Tibial nerve (tissue), 4 donors: ENCODE measurements at regions not wholly inside any gene's neighbourhood (a gene's known extent, or its start where the extent isn't known, plus 50 kb on each side); places are given as distances from the start of the nearest gene placed in this dataset.

Experiments used
- DNase-seq, 2 donors: peaks; one replicate each; pipeline ENCODE4 v3.0.0-alpha.2; 2019; ENCODE audit warnings: low spot score in 2 of 2
- H3K27ac ChIP-seq, 4 donors: fragments of 200-600 bp; sonication (generic) in 3 of 4; one replicate each; pipeline ENCODE4 v1.5.1; 2017 to 2019; ENCODE audit warnings: mild to moderate bottlenecking in 1 of 4
- H3K27me3 ChIP-seq, 2 donors: fragments of 200-600 bp; sonication (generic) in 1 of 2; one replicate each; pipeline versions ENCODE4 v1.5.1 to v1.6.0; 2017 to 2019
- H3K36me3 ChIP-seq, 3 donors: fragments of 200-600 bp; sonication (generic); one replicate each; pipeline ENCODE4 v1.5.1; 2018 to 2019
- H3K4me1 ChIP-seq, 4 donors: fragments of 200-600 bp; sonication (generic) in 3 of 4; one replicate each; pipeline ENCODE4 v1.5.1; 2017 to 2019
- H3K4me3 ChIP-seq, 4 donors: fragments of 200-600 bp; sonication (generic) in 3 of 4; one replicate each; pipeline ENCODE4 v1.5.1; 2017 to 2019; ENCODE audit warnings: mild to moderate bottlenecking in 1 of 4, moderate library complexity in 1 of 4
- H3K9me3 ChIP-seq, 4 donors: fragments of 200-600 bp; sonication (generic) in 3 of 4; one replicate each; pipeline ENCODE4 v1.5.1; 2017 to 2019
- CTCF ChIP-seq, 5 experiments: fragments of 200-600 bp in 3 of 5; fragments of 450-650 bp in 2 of 5; sonication (generic) in 3 of 5; IDR thresholded peaks; one replicate each; pipeline ENCODE4 v1.5.1; 2016 to 2019; ENCODE audit warnings: antibody characterized with exemption in 5 of 5, mild to moderate bottlenecking in 3 of 5, moderate library complexity in 2 of 5
- EP300 ChIP-seq, 2 donors: sonication (generic); formaldehyde crosslinking; IDR thresholded peaks; one replicate each; pipeline ENCODE4 v1.6.1; 2017; ENCODE audit warnings: antibody characterized with exemption in 2 of 2, mild to moderate bottlenecking in 1 of 2
- POLR2A ChIP-seq, 2 donors: fragments of 450-650 bp; IDR thresholded peaks; one replicate each; pipeline ENCODE4 v1.6.1; 2017; ENCODE audit warnings: antibody characterized with exemption in 2 of 2, mild to moderate bottlenecking in 2 of 2, moderate library complexity in 2 of 2
- WGBS, 2 donors: methylation state at CpG; one replicate each; pipeline ENCODE4 v1.1.5; 2018; 5-methylcytosine and 5-hydroxymethylcytosine counted together

- DNase-seq, result no peak
- no peak for TF ChIP-seq CTCF (IDR thresholded peaks at IDR 0.05)
- Histone ChIP-seq H3K4me1 (no peaks in the 10 kb centered on the region), H3K27me3 (no peaks in the 10 kb centered on the region), H3K36me3 (no peaks in the 10 kb centered on the region), H3K4me3 (no peak overlapping the region), H3K9me3 (peaks cover 0 to 5% (median 0%) of the 10 kb centered on the region in 4 donors), H3K27ac (no peak overlapping the region)
- WGBS, 2 donors, result 88 to 97% methylated on average over 4 of the region's 4 CpGs
Observed at GRCh38 chr5:118762291-118762690, 226.1 kb downstream of the DTWD2 start.

- Histone ChIP-seq H3K27ac (no peak overlapping the region), H3K4me1 (no peaks in the 10 kb centered on the region), H3K4me3 (no peak overlapping the region), H3K27me3 (no peaks in the 10 kb centered on the region), H3K9me3 (peaks cover 0 to 2% (median 0%) of the 10 kb centered on the region in 4 donors), H3K36me3 (no peaks in the 10 kb centered on the region)
- TF ChIP-seq EP300 (IDR thresholded peaks at IDR 0.05) (no peak), CTCF (IDR thresholded peaks at IDR 0.05) (no peak), POLR2A (IDR thresholded peaks at IDR 0.05) (no peak)
- WGBS, 2 donors, result 72 to 76% methylated on average over 4 of the region's 4 CpGs
- DNase-seq, result no peak
Observed at GRCh38 chr5:118761814-118762213, 226.5 kb downstream of the DTWD2 start.

- Histone ChIP-seq H3K4me3 (no peak overlapping the region), H3K4me1 (no peaks in the 10 kb centered on the region), H3K27me3 (no peaks in the 10 kb centered on the region), H3K27ac (no peak overlapping the region), H3K36me3 (no peaks in the 10 kb centered on the region), H3K9me3 (no peaks in the 10 kb centered on the region)
- TF ChIP-seq EP300 (IDR thresholded peaks at IDR 0.05), result no peak
- TF ChIP-seq CTCF (IDR thresholded peaks at IDR 0.05), result no peak
- no peak for TF ChIP-seq POLR2A (IDR thresholded peaks at IDR 0.05)
- DNase-seq, result no peak
- WGBS, 2 donors, result 87 to 90% methylated on average over 5 of the region's 5 CpGs
Observed at GRCh38 chr5:118752969-118753368, 235.4 kb downstream of the DTWD2 start.

- H3K4me1 ChIP-seq, result no peaks in the 10 kb centered on the region
- no peak overlapping the region for H3K4me3 ChIP-seq
- WGBS, 2 donors, result 62 to 66% methylated on average over 4 of the region's 4 CpGs
- no peaks in the 10 kb centered on the region for H3K36me3 ChIP-seq
- no peaks in the 10 kb centered on the region for H3K9me3 ChIP-seq
- H3K27me3 ChIP-seq, result no peaks in the 10 kb centered on the region
- no peak overlapping the region for H3K27ac ChIP-seq
- no peak for DNase-seq
- no peak for TF ChIP-seq CTCF (IDR thresholded peaks at IDR 0.05)
- no peak for TF ChIP-seq EP300 (IDR thresholded peaks at IDR 0.05)
- TF ChIP-seq POLR2A (IDR thresholded peaks at IDR 0.05), result no peak
Observed at GRCh38 chr5:118736396-118736795, 252.0 kb downstream of the DTWD2 start.

GRCh38 chr5:118733394-118733793 lies 255.0 kb downstream of the DTWD2 start:
- H3K27me3 ChIP-seq, result no peaks in the 10 kb centered on the region
- TF ChIP-seq EP300 (IDR thresholded peaks at IDR 0.05) (no peak), CTCF (IDR thresholded peaks at IDR 0.05) (no peak), POLR2A (IDR thresholded peaks at IDR 0.05) (no peak)
- DNase-seq, result no peak
- H3K27ac ChIP-seq, result no peak overlapping the region
- H3K36me3 ChIP-seq, result no peaks in the 10 kb centered on the region
- WGBS, 2 donors, result 87 to 91% methylated on average over 3 of the region's 3 CpGs
- no peaks in the 10 kb centered on the region for H3K4me1 ChIP-seq
- H3K4me3 ChIP-seq, result no peak overlapping the region
- no peaks in the 10 kb centered on the region for H3K9me3 ChIP-seq
